Epithelial cell of proximal tubule (primary cell): ENCODE measurements at regions not wholly inside any gene's neighbourhood (a gene's known extent, or its start where the extent isn't known, plus 50 kb on each side); places are given as distances from the start of the nearest gene placed in this dataset.

Experiments used
- DNase-seq: peaks from one replicate; pipeline ENCODE4 v3.0.0-alpha.2; 2011; ENCODE audit warnings: low read depth
- H3K4me3 ChIP-seq: 2 replicates; pipeline ENCODE4 v1.5.1; 2011; ENCODE audit warnings: low read depth, mild to moderate bottlenecking, low read length
- CTCF ChIP-seq: conservative IDR thresholded peaks from 2 replicates; pipeline ENCODE4 v1.5.1; 2012; ENCODE audit warnings: low read depth, mild to moderate bottlenecking, low read length

DNA sequence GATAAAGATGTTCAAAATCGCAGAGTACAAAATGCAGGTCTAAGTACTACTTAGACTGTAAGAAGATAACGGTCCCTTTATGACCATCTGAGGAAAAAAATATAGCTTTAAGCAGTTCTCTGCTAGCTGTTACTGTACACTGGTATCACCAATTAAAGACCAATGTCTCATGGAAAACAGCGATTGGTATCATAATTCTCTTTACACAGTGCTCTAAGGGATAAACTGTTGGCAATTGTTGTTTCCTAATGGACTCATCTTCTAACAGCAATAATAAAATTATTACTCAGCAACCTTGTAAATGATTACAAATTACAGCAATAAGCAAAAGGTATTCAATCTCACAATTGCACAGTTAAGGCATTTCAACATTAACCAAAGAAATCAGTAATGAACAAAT is 142.2 kb upstream of the DLGAP1 start:
- no peak overlapping the region for H3K4me3 ChIP-seq
- no peak for TF ChIP-seq CTCF
- DNase-seq, result no peak

- no peak for TF ChIP-seq CTCF
- H3K4me3 ChIP-seq, result no peak overlapping the region
- no peak for DNase-seq
These were observed 138.8 kb upstream of the DLGAP1 start for GRCh38 chr18:4593895-4594294.

- H3K4me3 ChIP-seq, result no peak overlapping the region
- no peak for DNase-seq
- no peak for TF ChIP-seq CTCF
These were observed 138.4 kb upstream of the DLGAP1 start for GRCh38 chr18:4593459-4593858.

DNA sequence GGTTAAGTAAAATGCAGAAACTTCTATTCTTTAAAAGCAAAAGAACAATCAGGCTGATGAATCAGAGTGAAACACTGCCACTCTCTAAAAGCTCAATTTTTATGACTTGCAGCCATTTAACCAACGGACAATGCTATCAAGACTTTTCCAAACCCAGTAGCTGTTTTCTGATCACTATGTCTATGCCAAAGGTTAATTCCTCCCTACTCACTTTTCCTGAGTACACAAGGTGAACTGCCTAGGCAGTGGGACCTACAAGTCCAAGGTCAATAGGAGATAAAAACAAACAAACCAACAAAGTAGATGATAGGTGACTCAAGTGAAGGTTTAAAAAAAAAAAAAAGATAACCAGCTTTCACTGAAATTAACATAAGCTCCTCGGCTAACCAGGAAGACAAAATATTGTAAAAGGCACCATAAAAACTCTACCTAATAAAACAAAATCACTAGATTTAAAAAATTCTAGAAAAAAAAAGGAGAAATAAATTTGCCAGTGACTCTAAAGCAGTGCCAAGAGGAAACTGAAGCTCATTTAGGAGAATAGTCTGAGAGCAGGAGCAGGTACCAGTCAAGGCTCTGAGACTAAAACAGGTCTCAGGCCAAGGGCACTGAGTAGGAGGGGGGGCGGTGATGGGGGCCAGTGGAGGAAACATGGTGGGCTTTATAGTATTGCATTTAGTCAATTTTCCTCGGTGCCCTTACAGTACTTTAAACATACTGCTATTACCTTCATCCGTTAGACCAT is 134.1 kb upstream of the DLGAP1 start:
- no peak overlapping the region for H3K4me3 ChIP-seq
- TF ChIP-seq CTCF, result no peak
- DNase-seq, result no peak

DNA sequence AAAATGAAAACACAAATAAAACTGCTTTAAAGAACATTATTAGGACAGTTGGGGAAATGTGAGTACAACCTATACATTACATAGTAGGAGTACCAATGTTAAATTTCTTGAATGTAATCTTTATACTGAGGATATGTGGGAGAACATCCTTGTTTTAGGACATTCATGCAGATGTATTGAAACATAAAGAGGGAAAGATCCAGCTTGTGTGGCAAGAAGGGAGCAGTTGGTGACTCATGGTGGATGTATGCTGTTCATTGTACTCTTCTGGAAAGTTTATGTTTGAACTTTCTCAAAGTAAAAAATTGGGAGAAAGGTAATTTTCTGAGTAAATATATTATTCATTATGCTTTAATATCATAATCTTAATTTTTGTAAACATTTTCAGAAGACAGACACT is 132.1 kb upstream of the DLGAP1 start:
- TF ChIP-seq CTCF, result no peak
- H3K4me3 ChIP-seq, result no peak overlapping the region
- no peak for DNase-seq

GRCh38 chr18:4586731-4587130 is 131.6 kb upstream of the DLGAP1 start:
- no peak for DNase-seq
- no peak for TF ChIP-seq CTCF
- no peak overlapping the region for H3K4me3 ChIP-seq

DNA sequence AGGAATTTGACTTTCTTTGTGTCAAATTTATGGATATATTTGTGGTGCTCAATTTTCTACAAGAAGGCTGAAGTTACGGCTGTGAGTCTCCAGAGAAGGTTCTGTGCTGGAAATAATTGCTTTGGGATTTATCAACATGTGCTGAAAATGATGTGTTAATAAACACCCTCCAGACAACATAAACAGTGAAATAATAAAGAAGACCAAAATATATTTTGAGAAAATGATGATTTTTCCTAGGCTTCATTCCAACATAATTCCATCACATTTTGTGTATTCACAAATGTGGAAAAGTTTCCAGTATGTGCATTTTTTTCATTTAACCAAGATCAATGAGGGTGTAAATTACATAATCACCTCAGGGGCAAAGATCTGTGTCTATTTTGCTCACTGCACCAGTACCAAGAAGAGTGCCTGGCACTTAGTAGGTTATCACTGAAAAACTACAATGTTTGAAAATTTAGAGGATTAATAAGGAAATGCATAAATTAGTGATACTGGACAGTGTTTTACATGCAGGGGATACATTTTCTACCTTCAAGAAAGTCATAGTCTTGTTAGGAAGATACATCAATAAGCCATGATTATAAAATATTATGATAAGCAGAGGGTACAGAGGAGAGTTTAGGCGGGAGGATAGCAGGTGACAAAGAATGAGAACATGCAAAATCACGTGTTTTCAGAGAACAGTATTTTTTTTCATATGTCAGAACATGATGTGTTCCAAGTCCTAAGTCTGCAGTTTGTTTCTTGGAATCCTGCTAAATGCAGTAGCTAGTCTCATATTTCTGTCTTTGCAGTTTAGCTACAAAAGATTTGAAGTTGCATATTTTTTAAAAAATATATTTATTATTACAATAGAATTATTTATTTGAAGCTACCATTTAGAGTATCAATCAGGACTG is 127.6 kb upstream of the DLGAP1 start:
- no peak for DNase-seq
- TF ChIP-seq CTCF, result no peak
- H3K4me3 ChIP-seq, result no peak overlapping the region
